GM12878 (cell line): ENCODE measurements at regions not wholly inside any gene's neighbourhood (a gene's known extent, or its start where the extent isn't known, plus 50 kb on each side); places are given as distances from the start of the nearest gene placed in this dataset.
"Not testable (repeated sequence)": the region's sequence is repeated elsewhere in the genome, so short reads cannot be mapped to it uniquely, and the experiment has no call there.

ENCODE experiments used
- ATAC-seq: fragments of 200-7000 bp; cut with Tn5 transposase; 3 replicates; pipeline ENCODE4 v1.9.1; 2020; ENCODE audit warnings: mild to moderate bottlenecking, moderate library complexity
- BruUV-seq: library from RNA; stranded (reverse); fragments of 400-500 nt; replicated peaks from 2 replicates; lab custom pipeline; 2021; lab: Mats Ljungman, UMichigan
- CTCF ChIA-PET: fragments of 300-600 bp; sonication (Branson Sonifier 250); formaldehyde crosslinking; extraction: SDS; loops from one replicate; lab custom pipeline; 2021; ENCODE audit warnings: inconsistent platforms; lab: Yijun Ruan, JAX
- POLR2A ChIA-PET: fragments of 350-600 bp; formaldehyde crosslinking; extraction: SDS; loops from one replicate; lab custom pipeline; 2021; ENCODE audit warnings: inconsistent platforms; lab: Charles Lee
- RAD21 ChIA-PET: fragments of 300-600 bp; sonication (Branson Sonifier 250); formaldehyde crosslinking; loops from one replicate; lab custom pipeline; 2023; ENCODE audit warnings: antibody characterized with exemption; ENCODE audit not compliant: unreplicated experiment; lab: Charles Lee
- SMC1A ChIA-PET: fragments of 300-600 bp; sonication (Branson Sonifier 250); formaldehyde crosslinking; loops from one replicate; lab custom pipeline; 2023; ENCODE audit not compliant: unreplicated experiment, uncharacterized antibody; lab: Charles Lee
- DNase-seq: peaks from one replicate; pipeline ENCODE4 v3.0.0-alpha.2; 2011; ENCODE audit warnings: low read depth, low spot score
- FAIRE-seq: peaks from 3 replicates; lab custom pipeline; 2011; peaks lifted over from hg19 to GRCh38; lab: Jason Lieb, UNC
- H2AFZ ChIP-seq: 2 replicates; pipeline ENCODE4 v1.6.0; 2011; ENCODE audit warnings: low read depth, low read length, control low read depth; ENCODE audit not compliant: control insufficient read depth
- H3K27ac ChIP-seq: 2 replicates; pipeline ENCODE4 v1.5.1; 2011; ENCODE audit warnings: control low read depth; ENCODE audit not compliant: control insufficient read depth, insufficient read depth
- H3K27me3 ChIP-seq, 2 experiments: replicated peaks in 1 of 2; 2 replicates each; pipeline versions ENCODE4 v1.6.0 to v1.6.1; 2011; ENCODE audit warnings: low read length in 1 of 2; ENCODE audit not compliant: control insufficient read depth in 2 of 2, insufficient read depth in 2 of 2
- H3K36me3 ChIP-seq, 2 experiments: 2 replicates each; pipeline ENCODE4 v1.5.1; 2011; ENCODE audit warnings: low read length in 1 of 2; ENCODE audit not compliant: control insufficient read depth in 2 of 2, insufficient read depth in 2 of 2
- H3K4me1 ChIP-seq: 2 replicates; pipeline ENCODE4 v1.6.1; 2011; ENCODE audit warnings: mild to moderate bottlenecking, low read length, moderate library complexity, mixed read lengths; ENCODE audit not compliant: control insufficient read depth, insufficient read depth
- H3K4me2 ChIP-seq: 2 replicates; pipeline ENCODE4 v1.6.0; 2011; ENCODE audit warnings: control low read depth; ENCODE audit not compliant: control insufficient read depth, insufficient read depth
- H3K4me3 ChIP-seq: fragments of 200-600 bp; sonication (generic); 2 replicates; pipeline ENCODE4 v1.5.1; 2016
- H3K79me2 ChIP-seq: 2 replicates; pipeline ENCODE4 v1.6.0; 2011; ENCODE audit warnings: low read length; ENCODE audit not compliant: control insufficient read depth, insufficient read depth
- H3K9ac ChIP-seq: 2 replicates; pipeline ENCODE4 v1.8.0; 2011; ENCODE audit warnings: low read length, control low read depth, mixed read lengths; ENCODE audit not compliant: control insufficient read depth, insufficient read depth
- H3K9me3 ChIP-seq: replicated peaks from 3 replicates; pipeline ENCODE4 v1.5.1; 2011; ENCODE audit warnings: mild to moderate bottlenecking, low read length; ENCODE audit not compliant: control insufficient read depth, insufficient read depth
- H4K20me1 ChIP-seq: 2 replicates; pipeline ENCODE4 v1.6.0; 2011; ENCODE audit not compliant: control insufficient read depth, insufficient read depth
- ZNF592 ChIP-seq: fragments of 450-650 bp; IDR thresholded peaks from 2 replicates; pipeline ENCODE4 v1.6.1; 2017; ENCODE audit warnings: mild to moderate bottlenecking, moderate library complexity
- WGBS: methylation state at CpG from one replicate; pipeline ENCODE4 v1.1.6; 2016; ENCODE audit warnings: low lambda C conversion rate; ENCODE audit not compliant: insufficient replicate concordance, insufficient coverage; ENCODE audit errors: missing lambda C conversion rate; 5-methylcytosine and 5-hydroxymethylcytosine counted together
- in situ Hi-C: fragments of 300-500 bp; cut with MboI; formaldehyde crosslinking; loops from 9 replicates; pipeline ENCODE4 v1.14.3; 2018; ENCODE audit warnings: mixed read lengths
- intact Hi-C: fragments of 100-400 bp; cut with micrococcal nuclease; formaldehyde crosslinking; loops from one replicate; pipeline ENCODE4 v1.14.2; 2022; ENCODE audit not compliant: unreplicated experiment

GRCh38 chrX:45986081-45986480 lies 559.1 kb downstream of the ZNF674 start (continued):
- TF ChIP-seq ZNF592 = no peak

DNA sequence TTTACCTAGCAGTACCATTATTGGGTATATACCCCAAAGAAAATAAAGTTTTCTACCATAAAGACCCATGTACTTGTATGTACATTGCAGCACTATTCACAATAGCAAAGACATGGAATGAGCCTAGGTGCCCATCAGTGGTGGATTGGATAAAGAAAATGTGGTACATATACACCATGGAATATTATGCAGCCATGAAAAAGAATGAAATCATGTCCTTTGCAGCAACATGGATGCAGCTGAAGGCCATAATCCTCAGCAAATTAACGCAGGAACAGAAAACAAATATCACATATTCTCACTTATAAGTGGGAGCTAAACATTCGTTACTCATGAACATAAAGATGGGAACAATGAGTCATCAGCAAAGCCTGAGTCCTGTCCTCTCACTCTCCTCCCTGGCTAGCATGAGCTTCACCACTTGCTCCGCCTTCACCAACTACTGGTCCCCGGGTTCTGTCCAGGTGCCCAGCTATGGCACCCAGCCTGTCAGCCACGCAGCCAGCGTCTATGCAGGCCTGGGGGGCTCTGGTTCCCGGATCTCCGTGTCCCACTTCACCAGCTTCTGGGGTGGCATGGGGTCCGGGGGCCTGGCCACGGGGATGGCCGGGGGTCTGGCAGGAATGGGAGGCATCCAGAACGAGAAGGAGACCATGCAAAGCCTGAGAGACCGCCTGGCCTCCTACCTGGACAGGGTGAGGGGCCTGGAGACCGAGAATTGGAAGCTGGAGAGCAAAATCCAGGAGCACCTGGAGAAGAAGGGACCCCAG lies 562.1 kb downstream of the ZNF674 start:
- H3K9ac ChIP-seq, H2AFZ ChIP-seq, H3K4me3 ChIP-seq, H3K4me1 ChIP-seq, ATAC-seq, H3K9me3 ChIP-seq, H3K36me3 ChIP-seq, H3K4me2 ChIP-seq, intact Hi-C loops, in situ Hi-C loops, POLR2A ChIA-PET, H4K20me1 ChIP-seq, H3K79me2 ChIP-seq, BruUV-seq, SMC1A ChIA-PET, FAIRE-seq, H3K27ac ChIP-seq, H3K27me3 ChIP-seq, RAD21 ChIA-PET, DNase-seq: not testable (repeated sequence)
- 39% methylated on average over 14 of the region's 14 CpGs for WGBS
- CTCF ChIA-PET = interaction anchor here (0.8 kb wide), 1 partner anchor 111 kb away, joined by 3 read pairs; no protein-coding TSS in a partner anchor
